Kidney epithelial cell (primary cell): ENCODE measurements at regions not wholly inside any gene's neighbourhood (a gene's known extent, or its start where the extent isn't known, plus 50 kb on each side); places are given as distances from the start of the nearest gene placed in this dataset.

Source experiments
- DNase-seq: peaks from one replicate; pipeline ENCODE4 v3.0.0-alpha.2; 2010; ENCODE audit warnings: low read depth
- H3K27me3 ChIP-seq: 2 replicates; pipeline ENCODE4 v1.6.0; 2011; ENCODE audit warnings: low read length; ENCODE audit not compliant: control insufficient read depth, insufficient read depth
- H3K36me3 ChIP-seq: 2 replicates; pipeline ENCODE4 v1.5.1; 2011; ENCODE audit warnings: low read length; ENCODE audit not compliant: control insufficient read depth, insufficient read depth
- H3K4me3 ChIP-seq: 2 replicates; pipeline ENCODE4 v1.5.1; 2011; ENCODE audit warnings: low read depth, mild to moderate bottlenecking, control low read depth, low read length
- CTCF ChIP-seq: IDR thresholded peaks from 2 replicates; pipeline ENCODE4 v1.5.1; 2011; ENCODE audit warnings: mild to moderate bottlenecking, moderate library complexity, low read length, control low read depth, inconsistent platforms; ENCODE audit not compliant: insufficient read depth, poor library complexity, severe bottlenecking

DNA sequence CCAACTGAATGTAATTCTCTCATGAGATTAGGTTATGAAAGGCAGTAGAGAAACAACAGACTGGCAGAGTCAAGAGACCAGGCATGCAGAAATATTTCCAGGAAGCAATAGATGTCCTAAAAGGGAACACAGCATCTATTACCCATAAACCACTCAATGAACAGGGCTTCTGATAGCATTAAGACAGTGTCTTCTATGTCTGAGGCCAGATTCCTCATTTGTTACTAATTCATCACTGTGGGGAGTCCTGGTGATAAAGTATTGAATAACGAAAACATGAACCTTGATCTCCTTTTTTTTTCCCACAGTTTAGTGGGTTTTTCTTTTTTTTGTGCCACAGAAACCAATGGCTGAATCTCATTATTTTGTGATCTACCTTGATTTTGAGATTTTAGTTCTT, 339.0 kb downstream of the METTL15 start:
- H3K27me3 ChIP-seq = no peaks in the 10 kb centered on the region
- H3K4me3 ChIP-seq = no peak overlapping the region
- H3K36me3 ChIP-seq = no peaks in the 10 kb centered on the region
- DNase-seq = no peak
- no peak for TF ChIP-seq CTCF

DNA sequence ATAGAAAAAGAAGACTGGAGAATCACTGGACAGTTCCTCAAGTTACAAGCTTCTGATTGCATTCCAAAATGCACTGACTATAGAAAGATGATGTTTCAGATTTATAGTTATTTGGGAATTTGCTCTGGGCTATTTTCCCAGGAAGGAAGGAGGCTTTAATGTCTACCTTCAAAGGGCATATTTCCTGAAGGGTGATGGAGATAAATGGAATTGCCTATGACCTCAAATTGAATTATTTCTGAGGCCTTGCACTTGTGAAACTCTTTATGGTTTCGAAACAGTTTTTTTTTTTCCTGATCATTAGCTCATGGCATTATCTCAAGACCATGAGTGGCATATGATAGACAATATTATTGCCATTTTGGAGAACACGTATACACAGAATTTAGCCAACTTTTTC, 333.9 kb downstream of the METTL15 start:
- no peak for DNase-seq
- TF ChIP-seq CTCF = no peak
- no peaks in the 10 kb centered on the region for H3K36me3 ChIP-seq

GRCh38 chr11:28439403-28439802, 331.2 kb downstream of the METTL15 start:
- no peak for TF ChIP-seq CTCF

More for the DNA sequence above, 333.9 kb downstream of the METTL15 start:
- no peak overlapping the region for H3K4me3 ChIP-seq
- H3K27me3 ChIP-seq = no peaks in the 10 kb centered on the region

GRCh38 chr11:28420099-28420498, 311.9 kb downstream of the METTL15 start:
- no peaks in the 10 kb centered on the region for H3K36me3 ChIP-seq
- DNase-seq = no peak
- no peak overlapping the region for H3K4me3 ChIP-seq
- H3K27me3 ChIP-seq = no peaks in the 10 kb centered on the region
- TF ChIP-seq CTCF = no peak

More at GRCh38 chr11:28439403-28439802, 331.2 kb downstream of the METTL15 start:
- H3K27me3 ChIP-seq = no peaks in the 10 kb centered on the region
- no peak for DNase-seq
- H3K36me3 ChIP-seq = no peaks in the 10 kb centered on the region
- no peak overlapping the region for H3K4me3 ChIP-seq

DNA sequence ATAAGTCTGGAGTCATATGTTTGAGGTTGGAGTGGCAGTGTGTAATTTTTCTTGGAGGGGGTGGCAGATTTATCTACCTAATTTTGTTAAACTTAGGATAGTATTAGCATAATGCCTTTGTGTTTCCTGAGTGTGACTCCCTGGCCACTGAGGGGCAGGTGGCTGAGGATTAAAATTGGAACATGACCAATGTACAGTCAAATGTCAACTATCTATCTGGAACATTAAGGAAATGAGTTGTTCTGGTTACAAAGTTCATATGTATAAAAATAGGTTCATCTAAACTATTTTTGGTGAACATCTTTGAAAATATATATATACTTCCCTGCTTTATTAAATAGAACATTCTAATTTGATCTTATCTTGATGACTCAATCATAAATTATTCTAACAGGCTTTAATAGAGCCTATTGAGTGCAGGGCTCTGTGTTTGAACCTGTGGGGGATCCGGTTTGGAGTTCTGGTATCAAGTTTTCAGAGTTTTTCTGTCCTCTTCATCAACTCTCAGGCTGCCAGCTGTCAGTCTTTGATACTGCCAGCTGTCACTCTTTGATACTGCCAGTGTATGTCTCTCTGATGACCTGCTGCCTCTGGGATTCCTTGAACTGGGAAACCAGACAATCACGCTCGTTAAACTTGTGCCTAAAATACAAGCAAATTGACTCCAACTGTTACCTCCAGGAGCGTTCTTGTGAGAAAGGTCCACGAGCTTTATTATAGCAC, 309.6 kb downstream of the METTL15 start:
- no peak for TF ChIP-seq CTCF
- DNase-seq = no peak

GRCh38 chr11:28412029-28412428, 303.8 kb downstream of the METTL15 start:
- no peaks in the 10 kb centered on the region for H3K27me3 ChIP-seq
- no peak overlapping the region for H3K4me3 ChIP-seq
- DNase-seq = no peak
- no peaks in the 10 kb centered on the region for H3K36me3 ChIP-seq
- TF ChIP-seq CTCF = no peak

More for the DNA sequence above, 309.6 kb downstream of the METTL15 start:
- Histone ChIP-seq H3K27me3 (no peaks in the 10 kb centered on the region), H3K4me3 (no peak overlapping the region), H3K36me3 (no peaks in the 10 kb centered on the region)
